Mesothelial cell of epicardium (in vitro differentiated cells): ENCODE measurements at regions not wholly inside any gene's neighbourhood (a gene's known extent, or its start where the extent isn't known, plus 50 kb on each side); places are given as distances from the start of the nearest gene placed in this dataset.

Experiments
- DNase-seq, 2 experiments: peaks; one replicate each; pipeline ENCODE4 v3.0.0; 2021; ENCODE audit warnings: low spot score in 2 of 2; ENCODE audit not compliant: unreplicated experiment in 2 of 2
- H3K27ac Mint-ChIP-seq: 2 replicates; pipeline ENCODE4 v1.8.0; 2021; ENCODE audit warnings: mixed read lengths
- H3K27me3 Mint-ChIP-seq: 2 replicates; pipeline ENCODE4 v1.8.0; 2021; ENCODE audit warnings: low read depth, mixed read lengths
- H3K36me3 Mint-ChIP-seq: 2 replicates; pipeline ENCODE4 v1.8.0; 2021; ENCODE audit warnings: mixed read lengths
- H3K4me1 Mint-ChIP-seq: 2 replicates; pipeline ENCODE4 v1.8.0; 2021; ENCODE audit warnings: mixed read lengths
- H3K4me3 Mint-ChIP-seq: 2 replicates; pipeline ENCODE4 v1.8.0; 2021; ENCODE audit warnings: mild to moderate bottlenecking, moderate library complexity, mixed read lengths
- H3K9me3 Mint-ChIP-seq: 2 replicates; pipeline ENCODE4 v1.8.0; 2021; ENCODE audit warnings: mixed read lengths
- CTCF ChIP-seq: fragments of 200-600 bp; sonication (generic); IDR thresholded peaks from one replicate; pipeline ENCODE4 v1.5.0; 2021; ENCODE audit warnings: antibody characterized with exemption; ENCODE audit not compliant: unreplicated experiment

- no peaks in the 10 kb centered on the region for H3K36me3 Mint-ChIP-seq
- no peaks in the 10 kb centered on the region for H3K27me3 Mint-ChIP-seq
- H3K4me3 Mint-ChIP-seq, result no peak overlapping the region
- no peak for DNase-seq
- no peak overlapping the region for H3K27ac Mint-ChIP-seq
- no peak for TF ChIP-seq CTCF
- peaks cover 3% of the 10 kb centered on the region for H3K9me3 Mint-ChIP-seq
- peaks cover 22% of the 10 kb centered on the region for H3K4me1 Mint-ChIP-seq
Observed at GRCh38 chr13:85313761-85314503, 485.3 kb downstream of the SLITRK6 start.

GRCh38 chr13:85312071-85312470, 487.1 kb downstream of the SLITRK6 start:
- peaks cover 3% of the 10 kb centered on the region for H3K9me3 Mint-ChIP-seq

GRCh38 chr13:85303630-85304029, 495.6 kb downstream of the SLITRK6 start:
- TF ChIP-seq CTCF, result no peak
- Mint-ChIP-seq H3K9me3 (no peaks in the 10 kb centered on the region), H3K4me3 (no peak overlapping the region), H3K4me1 (no peaks in the 10 kb centered on the region), H3K27ac (no peak overlapping the region), H3K36me3 (no peaks in the 10 kb centered on the region), H3K27me3 (no peaks in the 10 kb centered on the region)
- DNase-seq, result no peak

More at GRCh38 chr13:85312071-85312470, 487.1 kb downstream of the SLITRK6 start:
- H3K36me3 Mint-ChIP-seq, result no peaks in the 10 kb centered on the region
- peaks cover 19% of the 10 kb centered on the region for H3K4me1 Mint-ChIP-seq
- H3K4me3 Mint-ChIP-seq, result no peak overlapping the region
- H3K27ac Mint-ChIP-seq, result no peak overlapping the region
- no peak for TF ChIP-seq CTCF
- no peaks in the 10 kb centered on the region for H3K27me3 Mint-ChIP-seq
- DNase-seq, result no peak

- no peak for DNase-seq
- no peak overlapping the region for H3K4me3 Mint-ChIP-seq
- no peak for TF ChIP-seq CTCF
- H3K9me3 Mint-ChIP-seq, result no peaks in the 10 kb centered on the region
- no peak overlapping the region for H3K27ac Mint-ChIP-seq
- no peaks in the 10 kb centered on the region for H3K36me3 Mint-ChIP-seq
- H3K4me1 Mint-ChIP-seq, result no peaks in the 10 kb centered on the region
- no peaks in the 10 kb centered on the region for H3K27me3 Mint-ChIP-seq
Observed at GRCh38 chr13:85298387-85298924, 500.8 kb downstream of the SLITRK6 start.

GRCh38 chr13:85288698-85289097, 510.5 kb downstream of the SLITRK6 start:
- Mint-ChIP-seq H3K36me3 (no peaks in the 10 kb centered on the region), H3K27me3 (no peaks in the 10 kb centered on the region), H3K27ac (no peak overlapping the region), H3K4me1 (peaks cover 4% of the 10 kb centered on the region), H3K9me3 (no peaks in the 10 kb centered on the region), H3K4me3 (no peak overlapping the region)
- TF ChIP-seq CTCF, result no peak
- DNase-seq, result no peak
